Stomach (tissue), 4 donors: ENCODE measurements at regions not wholly inside any gene's neighbourhood (a gene's known extent, or its start where the extent isn't known, plus 50 kb on each side); places are given as distances from the start of the nearest gene placed in this dataset.

Source experiments
- EP300 ChIP-seq: sonication (generic); formaldehyde crosslinking; IDR thresholded peaks from one replicate; pipeline ENCODE4 v1.6.1; 2017; ENCODE audit warnings: antibody characterized with exemption
- POLR2A ChIP-seq, 4 donors: fragments of 450-650 bp; IDR thresholded peaks; one replicate each; pipeline ENCODE4 v1.6.1; 2016; ENCODE audit warnings: antibody characterized with exemption in 4 of 4, control low read depth in 2 of 4, mild to moderate bottlenecking in 1 of 4, moderate library complexity in 1 of 4
- POLR2AphosphoS5 ChIP-seq, 3 donors: sonication (generic); formaldehyde crosslinking; IDR thresholded peaks; one replicate each; pipeline ENCODE4 v1.6.1; 2016; ENCODE audit warnings: antibody characterized with exemption in 3 of 3
- TF ChIP-seq, protein P1 (sequence below), 7 experiments: fragments of 450-650 bp in 4 of 7; fragments of 200-600 bp in 3 of 7; sonication (generic) in 3 of 7; IDR thresholded peaks; one replicate each; pipeline ENCODE4 v1.5.1; 2016 to 2019; ENCODE audit warnings: antibody characterized with exemption in 7 of 7, control low read depth in 2 of 7, mild to moderate bottlenecking in 1 of 7

DNA sequence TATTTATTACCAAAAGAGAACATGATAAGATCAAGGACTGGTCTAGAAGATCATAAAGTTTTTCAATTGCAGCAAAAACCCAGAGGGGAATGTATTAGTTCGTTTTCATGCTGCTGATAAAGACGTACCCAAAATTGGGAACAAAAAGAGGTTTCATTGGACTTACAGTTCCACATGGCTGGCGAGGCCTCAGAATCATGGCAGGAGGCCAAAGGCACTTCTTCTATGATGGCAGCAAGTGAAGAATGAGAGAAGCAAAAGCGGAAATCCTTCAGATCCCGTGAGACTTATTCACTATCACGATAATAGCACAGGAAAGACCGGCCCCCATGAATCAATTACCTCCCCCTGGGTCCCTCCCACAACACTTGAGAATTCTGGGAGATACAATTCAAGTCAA lies 57.7 kb upstream of the HIVEP2 start:
- TF ChIP-seq POLR2A (IDR thresholded peaks at IDR 0.05) (no peak), POLR2AphosphoS5 (IDR thresholded peaks at IDR 0.05) (no peak), EP300 (no peak)
- TF ChIP-seq, protein P1, sequence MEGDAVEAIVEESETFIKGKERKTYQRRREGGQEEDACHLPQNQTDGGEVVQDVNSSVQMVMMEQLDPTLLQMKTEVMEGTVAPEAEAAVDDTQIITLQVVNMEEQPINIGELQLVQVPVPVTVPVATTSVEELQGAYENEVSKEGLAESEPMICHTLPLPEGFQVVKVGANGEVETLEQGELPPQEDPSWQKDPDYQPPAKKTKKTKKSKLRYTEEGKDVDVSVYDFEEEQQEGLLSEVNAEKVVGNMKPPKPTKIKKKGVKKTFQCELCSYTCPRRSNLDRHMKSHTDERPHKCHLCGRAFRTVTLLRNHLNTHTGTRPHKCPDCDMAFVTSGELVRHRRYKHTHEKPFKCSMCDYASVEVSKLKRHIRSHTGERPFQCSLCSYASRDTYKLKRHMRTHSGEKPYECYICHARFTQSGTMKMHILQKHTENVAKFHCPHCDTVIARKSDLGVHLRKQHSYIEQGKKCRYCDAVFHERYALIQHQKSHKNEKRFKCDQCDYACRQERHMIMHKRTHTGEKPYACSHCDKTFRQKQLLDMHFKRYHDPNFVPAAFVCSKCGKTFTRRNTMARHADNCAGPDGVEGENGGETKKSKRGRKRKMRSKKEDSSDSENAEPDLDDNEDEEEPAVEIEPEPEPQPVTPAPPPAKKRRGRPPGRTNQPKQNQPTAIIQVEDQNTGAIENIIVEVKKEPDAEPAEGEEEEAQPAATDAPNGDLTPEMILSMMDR (IDR thresholded peaks at IDR 0.05), result no peak
